Brain microvascular endothelial cell (primary cell): ENCODE measurements at regions not wholly inside any gene's neighbourhood (a gene's known extent, or its start where the extent isn't known, plus 50 kb on each side); places are given as distances from the start of the nearest gene placed in this dataset.

Source experiments
- DNase-seq: peaks from one replicate; pipeline ENCODE4 v3.0.0-alpha.2; 2020
- H3K27ac ChIP-seq: fragments of 250-450 bp; sonication (Bioruptor Pico); 2 replicates; pipeline ENCODE4 v1.5.1; 2020; ENCODE audit warnings: mild to moderate bottlenecking, moderate library complexity
- H3K27me3 ChIP-seq: fragments of 250-450 bp; sonication (Bioruptor Pico); replicated peaks from 2 replicates; pipeline ENCODE4 v1.5.1; 2020; ENCODE audit warnings: mild to moderate bottlenecking
- H3K36me3 ChIP-seq: fragments of 250-450 bp; sonication (Bioruptor Pico); replicated peaks from 2 replicates; pipeline ENCODE4 v1.5.1; 2020; ENCODE audit warnings: mild to moderate bottlenecking
- H3K4me3 ChIP-seq: 2 replicates; pipeline ENCODE4 v1.5.1; 2011; ENCODE audit warnings: low read depth, mild to moderate bottlenecking, control low read depth, low read length, moderate library complexity
- in situ Hi-C: cut with HindIII; loops from 2 replicates; pipeline ENCODE4 v1.10.0; 2017; ENCODE audit warnings: low sequenced_read_pairs, low pct_ligation_motif_present
- TF ChIP-seq, protein P1 (sequence below): IDR thresholded peaks from 2 replicates; pipeline ENCODE4 v1.5.1; 2011; ENCODE audit warnings: low read depth, mild to moderate bottlenecking, moderate library complexity, low read length, control low read depth, inconsistent platforms; ENCODE audit errors: missing control alignments

GRCh38 chr4:106587558-106587957 is 219.0 kb upstream of the GIMD1 start:
- no peaks in the 10 kb centered on the region for H3K27me3 ChIP-seq
- in situ Hi-C loops: no loop called here
- peak overlapping the region; percentile 49 for H3K27ac ChIP-seq
- peak; percentile 40 for DNase-seq
- no peaks in the 10 kb centered on the region for H3K36me3 ChIP-seq
- TF ChIP-seq, protein P1, sequence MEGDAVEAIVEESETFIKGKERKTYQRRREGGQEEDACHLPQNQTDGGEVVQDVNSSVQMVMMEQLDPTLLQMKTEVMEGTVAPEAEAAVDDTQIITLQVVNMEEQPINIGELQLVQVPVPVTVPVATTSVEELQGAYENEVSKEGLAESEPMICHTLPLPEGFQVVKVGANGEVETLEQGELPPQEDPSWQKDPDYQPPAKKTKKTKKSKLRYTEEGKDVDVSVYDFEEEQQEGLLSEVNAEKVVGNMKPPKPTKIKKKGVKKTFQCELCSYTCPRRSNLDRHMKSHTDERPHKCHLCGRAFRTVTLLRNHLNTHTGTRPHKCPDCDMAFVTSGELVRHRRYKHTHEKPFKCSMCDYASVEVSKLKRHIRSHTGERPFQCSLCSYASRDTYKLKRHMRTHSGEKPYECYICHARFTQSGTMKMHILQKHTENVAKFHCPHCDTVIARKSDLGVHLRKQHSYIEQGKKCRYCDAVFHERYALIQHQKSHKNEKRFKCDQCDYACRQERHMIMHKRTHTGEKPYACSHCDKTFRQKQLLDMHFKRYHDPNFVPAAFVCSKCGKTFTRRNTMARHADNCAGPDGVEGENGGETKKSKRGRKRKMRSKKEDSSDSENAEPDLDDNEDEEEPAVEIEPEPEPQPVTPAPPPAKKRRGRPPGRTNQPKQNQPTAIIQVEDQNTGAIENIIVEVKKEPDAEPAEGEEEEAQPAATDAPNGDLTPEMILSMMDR: no peak
- H3K4me3 ChIP-seq: no peak overlapping the region

GRCh38 chr4:106585915-106586349 is 217.4 kb upstream of the GIMD1 start:
- Histone ChIP-seq H3K36me3 (no peaks in the 10 kb centered on the region), H3K27ac (peak overlapping the region; percentile 22), H3K4me3 (no peak overlapping the region), H3K27me3 (no peaks in the 10 kb centered on the region)
- TF ChIP-seq, protein P1: no peak
- no peak for DNase-seq
- in situ Hi-C loops: no loop called here

DNA sequence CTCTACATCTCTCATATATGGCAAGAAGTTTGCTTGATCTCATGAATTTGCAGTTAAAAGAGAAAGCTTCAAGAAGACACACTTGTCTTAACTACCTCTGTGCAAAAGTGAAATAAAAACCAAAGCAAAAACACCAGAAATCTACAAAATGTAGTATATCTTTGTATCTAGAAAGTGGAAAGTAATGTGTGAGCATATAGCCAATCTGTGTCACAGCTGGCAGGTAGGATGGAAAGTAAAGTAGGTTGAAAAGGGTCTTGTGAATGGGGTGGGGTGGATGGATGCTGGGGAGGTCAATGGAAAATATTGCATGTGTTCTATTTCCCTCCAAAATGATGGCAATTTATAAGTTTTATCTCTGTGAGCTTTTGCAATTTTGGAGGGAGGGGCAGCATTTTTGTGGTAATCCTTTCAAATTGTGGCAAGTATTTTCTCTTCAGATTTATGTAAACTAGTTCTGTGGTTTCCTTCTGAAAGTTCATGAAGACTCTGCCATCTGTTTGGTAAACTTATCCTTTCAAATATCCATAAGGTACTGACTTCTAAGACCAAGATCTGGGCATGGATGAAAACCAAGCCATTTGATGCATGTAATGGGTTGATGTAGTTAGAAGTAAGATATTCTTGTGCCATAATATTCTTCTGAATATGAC is 215.9 kb upstream of the GIMD1 start:
- Histone ChIP-seq H3K36me3 (no peaks in the 10 kb centered on the region), H3K27me3 (no peaks in the 10 kb centered on the region), H3K27ac (peak overlapping the region; percentile 67), H3K4me3 (no peak overlapping the region)
- DNase-seq: no peak
- in situ Hi-C loops: no loop called here
- TF ChIP-seq, protein P1: no peak

GRCh38 chr4:106583567-106583966 is 215.0 kb upstream of the GIMD1 start:
- no peak overlapping the region for H3K4me3 ChIP-seq

DNA sequence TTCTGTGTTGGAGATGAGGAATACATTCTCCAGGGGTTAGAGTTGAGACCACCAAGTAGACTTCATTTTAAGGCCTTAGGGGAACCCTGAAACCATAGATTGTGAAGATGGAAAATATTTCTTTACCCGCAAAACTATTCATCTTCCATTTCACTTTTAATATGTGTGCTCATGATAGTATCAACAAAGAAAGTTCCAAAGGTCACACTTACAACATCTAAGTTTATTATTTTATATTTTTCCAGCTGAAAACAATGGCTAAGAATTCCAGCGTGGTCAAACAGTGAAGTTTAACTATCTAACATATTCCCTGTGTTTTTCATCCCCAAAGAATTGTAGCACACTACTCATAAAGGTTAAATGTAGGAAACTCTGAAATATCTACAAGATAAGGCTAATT is 214.5 kb upstream of the GIMD1 start:
- Histone ChIP-seq H3K27ac (peak overlapping the region; percentile 58), H3K36me3 (no peaks in the 10 kb centered on the region), H3K27me3 (no peaks in the 10 kb centered on the region), H3K4me3 (no peak overlapping the region)
- no peak for DNase-seq
- in situ Hi-C loops: no loop called here
- TF ChIP-seq, protein P1: no peak

More at GRCh38 chr4:106583567-106583966, 215.0 kb upstream of the GIMD1 start:
- TF ChIP-seq, protein P1: no peak
- H3K36me3 ChIP-seq: no peaks in the 10 kb centered on the region
- in situ Hi-C loops: no loop called here
- peak overlapping the region; percentile 58 for H3K27ac ChIP-seq
- no peaks in the 10 kb centered on the region for H3K27me3 ChIP-seq
- DNase-seq: peak; percentile 83

DNA sequence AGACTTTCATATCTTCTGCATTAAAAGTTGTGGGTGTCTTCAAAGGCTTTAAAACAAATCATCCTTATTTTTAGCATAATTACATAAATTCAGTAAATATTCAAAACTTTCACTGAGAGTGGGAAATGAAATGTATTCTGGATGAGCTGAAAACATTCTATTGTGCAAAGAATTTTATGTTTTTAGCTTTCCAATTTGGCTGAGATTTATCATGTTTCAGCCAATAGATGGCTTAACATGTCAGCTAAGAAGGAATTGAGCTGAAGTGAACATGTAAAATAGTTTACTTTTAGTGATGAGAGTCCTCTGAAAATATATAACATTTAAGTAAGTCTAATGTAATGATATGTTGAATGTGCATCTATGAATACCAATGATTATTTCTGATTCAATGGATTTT is 213.5 kb upstream of the GIMD1 start:
- in situ Hi-C loops: no loop called here
- no peaks in the 10 kb centered on the region for H3K36me3 ChIP-seq
- no peak overlapping the region for H3K27ac ChIP-seq
- no peak for DNase-seq
- H3K4me3 ChIP-seq: no peak overlapping the region
- no peaks in the 10 kb centered on the region for H3K27me3 ChIP-seq
- TF ChIP-seq, protein P1: no peak
